GM19397 (cell line): ENCODE measurements at regions not wholly inside any gene's neighbourhood (a gene's known extent, or its start where the extent isn't known, plus 50 kb on each side); places are given as distances from the start of the nearest gene placed in this dataset.
A peak's percentile ranks its signal among the peaks of the same experiment; 100 is the strongest.

Experiments
- ATAC-seq: cut with Tn5 transposase; IDR thresholded peaks from one replicate; pipeline ENCODE4 v1.9.1; 2021; ENCODE audit warnings: mild to moderate bottlenecking, moderate library complexity; ENCODE audit not compliant: unreplicated experiment

DNA sequence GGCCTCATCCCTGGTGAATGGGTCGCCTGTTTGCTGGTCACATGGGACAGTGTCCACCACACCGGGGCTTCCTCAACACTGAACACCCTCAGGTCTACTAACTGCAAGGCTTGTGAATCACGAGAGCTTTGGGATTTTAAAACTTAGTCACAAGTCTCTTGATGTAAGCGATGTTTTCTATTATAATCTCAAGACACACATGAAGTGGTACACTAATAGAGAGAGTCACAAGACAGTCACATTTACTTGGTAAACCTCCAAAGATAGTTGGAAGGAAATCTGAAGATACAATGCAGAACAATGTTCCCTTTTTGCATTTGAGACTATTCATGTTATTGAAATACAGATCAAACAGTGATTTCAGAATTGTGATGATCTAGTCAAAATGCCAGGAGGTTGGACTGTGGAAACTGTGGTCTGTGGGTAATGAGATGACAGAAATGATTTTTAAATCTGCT lies 233.1 kb upstream of the KLF6 start:
- ATAC-seq: no peak

DNA sequence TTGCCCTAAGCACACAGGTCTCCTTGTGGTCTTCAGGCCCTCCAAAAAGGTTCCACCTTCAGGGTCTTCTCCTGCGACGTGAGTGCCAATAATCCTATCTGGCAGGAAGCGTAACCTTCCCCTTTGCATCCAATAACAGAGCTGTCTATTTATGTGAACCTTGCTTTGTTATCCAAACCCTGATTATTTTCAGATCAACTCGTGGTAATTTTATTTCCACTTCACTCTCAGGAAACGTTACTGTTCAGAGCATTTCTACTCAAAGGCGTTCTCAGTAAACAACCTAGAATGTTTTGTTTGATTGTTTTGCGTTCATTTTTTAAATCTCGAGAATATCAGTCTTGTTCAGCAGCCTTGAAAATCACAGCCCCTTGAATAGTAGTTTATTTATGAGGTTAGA lies 232.3 kb upstream of the KLF6 start:
- no peak for ATAC-seq

DNA sequence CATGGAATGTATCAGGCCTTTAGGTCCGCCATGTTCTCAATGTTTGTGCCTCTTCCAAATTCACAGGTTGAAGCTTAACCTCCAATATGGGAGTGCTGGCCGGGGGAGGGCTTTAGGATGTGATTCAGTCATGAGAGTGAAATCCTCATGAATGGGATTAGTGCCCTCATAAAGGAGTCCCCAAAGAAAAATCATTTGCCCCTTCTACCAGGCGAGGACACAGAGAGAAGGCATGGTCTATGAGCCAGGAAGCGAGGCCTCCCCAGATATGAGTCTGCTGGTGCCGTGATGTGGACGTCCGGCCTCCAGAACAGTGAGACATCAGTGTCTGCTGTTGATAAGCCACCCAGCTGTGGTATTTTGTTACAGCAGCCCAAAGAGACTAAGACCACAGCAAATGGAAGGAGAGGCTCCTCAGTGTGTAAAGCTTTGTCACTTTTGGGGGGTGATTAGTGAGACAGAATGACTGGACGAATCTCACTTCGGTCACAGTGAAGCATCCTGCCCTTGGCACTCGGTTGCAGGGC lies 231.3 kb upstream of the KLF6 start:
- ATAC-seq: no peak

DNA sequence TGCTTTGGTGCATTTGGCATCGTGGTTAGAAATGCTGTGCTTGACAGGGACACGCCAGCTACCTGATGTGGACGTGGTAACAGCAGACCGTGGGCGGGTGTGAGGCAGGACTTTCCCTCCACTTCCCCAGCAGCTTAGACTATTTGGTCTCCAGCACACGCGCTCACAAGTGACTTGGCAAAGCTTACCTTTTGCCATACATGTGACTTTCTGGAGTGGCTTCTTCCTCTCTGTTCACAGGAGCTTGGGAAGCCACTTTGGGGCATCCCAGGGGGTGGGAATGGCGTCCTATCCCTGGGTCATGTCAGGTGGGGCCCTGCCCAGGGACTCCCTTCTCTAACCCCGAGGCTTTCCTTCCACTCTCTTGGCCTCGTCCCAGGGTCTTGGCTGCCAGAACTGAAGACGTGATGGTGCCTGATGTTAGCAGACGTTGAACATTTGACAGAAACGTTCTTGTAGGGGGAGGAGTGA lies 228.7 kb upstream of the KLF6 start:
- peak; percentile 68 for ATAC-seq

DNA sequence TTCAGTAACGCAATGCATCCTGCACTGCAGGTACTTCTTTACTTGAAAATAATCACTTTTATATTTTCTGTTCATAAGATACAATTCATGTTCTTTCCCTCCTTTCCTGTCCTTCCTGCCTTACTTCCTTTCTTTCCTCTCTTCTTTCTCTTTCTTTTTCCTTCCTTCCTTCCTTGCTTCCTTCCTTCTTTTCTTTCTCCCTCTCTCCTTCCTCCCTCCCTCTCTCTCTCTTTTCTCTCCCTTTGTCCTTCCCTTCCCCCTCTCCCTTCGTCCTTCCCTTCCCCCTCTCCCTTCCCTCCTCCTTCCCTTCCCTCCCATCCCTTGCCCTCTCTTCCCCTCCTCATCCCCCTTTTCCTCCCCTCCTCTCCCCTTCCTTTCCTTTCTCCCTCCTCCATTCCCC lies 227.8 kb upstream of the KLF6 start:
- ATAC-seq: no peak

DNA sequence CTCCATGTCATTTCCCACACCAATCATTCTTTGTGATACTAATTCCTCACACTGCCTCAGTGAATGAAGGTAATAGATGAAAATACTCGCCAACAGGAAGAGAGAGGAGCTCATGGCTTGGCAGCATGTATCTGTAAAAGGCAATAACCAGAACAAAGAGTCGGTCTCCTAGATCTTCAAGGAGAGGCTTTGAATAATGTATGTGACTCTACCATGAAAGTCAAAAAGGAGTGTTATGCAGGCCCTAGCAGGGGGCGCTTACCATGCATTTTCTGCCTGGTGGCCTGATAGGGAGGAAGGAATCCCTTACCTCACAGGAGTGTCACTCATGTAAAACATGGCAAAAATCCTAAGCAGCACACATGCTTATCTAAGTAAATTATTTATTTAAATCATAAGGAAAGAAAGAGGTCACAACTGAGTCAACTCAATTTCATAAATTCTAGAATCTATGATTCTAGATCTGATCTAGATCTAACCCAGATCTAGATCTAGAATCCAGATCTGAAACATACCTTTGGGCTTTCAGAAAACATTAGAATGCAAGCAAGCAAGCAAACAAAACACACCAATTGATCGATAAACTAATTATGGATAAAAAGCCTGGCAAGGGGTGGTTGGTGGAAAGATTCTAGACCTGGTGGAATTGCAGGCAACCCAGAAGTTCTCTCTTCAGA lies 226.3 kb upstream of the KLF6 start:
- ATAC-seq: no peak

DNA sequence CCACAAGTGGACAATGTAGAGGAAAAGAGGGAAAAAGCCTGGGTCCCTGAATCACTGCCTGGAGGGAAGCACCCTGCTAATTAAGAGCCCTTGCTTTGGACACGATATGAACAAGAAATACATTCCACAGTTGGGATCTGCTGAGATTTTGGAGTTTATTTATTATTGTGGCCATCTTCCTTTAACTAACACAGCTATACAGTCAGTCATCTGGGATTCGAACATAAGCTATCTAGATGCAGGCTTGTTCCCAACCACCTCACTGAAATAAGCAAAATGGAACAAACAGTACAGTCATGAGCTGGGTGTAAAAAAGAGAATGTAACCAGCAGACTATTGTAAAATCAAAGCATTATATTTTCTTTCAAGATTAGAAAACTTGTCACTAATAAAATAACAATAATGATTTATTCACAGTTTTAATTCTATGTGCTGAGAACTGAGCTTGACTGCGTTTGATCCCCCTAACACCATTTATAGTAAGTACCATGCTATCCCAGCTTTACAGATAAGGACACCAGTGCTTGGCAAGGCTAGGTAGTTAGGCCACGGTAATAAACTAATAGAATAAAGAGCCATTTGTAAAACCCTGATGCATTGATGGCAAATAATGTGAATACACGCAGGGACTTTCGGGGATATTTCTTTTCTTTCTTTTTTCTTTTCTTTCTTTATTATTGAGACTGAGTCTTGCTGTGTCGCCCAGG lies 223.8 kb upstream of the KLF6 start:
- no peak for ATAC-seq

DNA sequence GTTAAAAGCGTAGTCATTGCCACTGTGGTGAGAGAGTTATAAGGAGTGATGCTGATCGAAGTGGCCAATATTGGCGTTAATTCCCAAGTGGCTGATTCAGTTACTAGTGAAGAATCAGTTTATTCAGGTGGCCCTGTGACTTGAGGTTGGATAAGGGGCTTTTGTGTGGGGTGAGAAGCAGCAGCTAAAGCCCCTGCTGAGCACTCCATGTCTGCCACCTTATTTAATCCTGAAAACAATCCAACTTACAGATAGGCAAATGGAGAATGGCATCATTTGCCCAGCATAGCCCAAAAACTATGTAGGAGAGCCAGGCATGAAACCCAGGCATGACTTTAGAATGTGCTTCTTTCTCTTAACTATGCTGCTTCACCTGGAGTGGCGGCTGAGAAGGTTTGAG lies 222.8 kb upstream of the KLF6 start:
- no peak for ATAC-seq

DNA sequence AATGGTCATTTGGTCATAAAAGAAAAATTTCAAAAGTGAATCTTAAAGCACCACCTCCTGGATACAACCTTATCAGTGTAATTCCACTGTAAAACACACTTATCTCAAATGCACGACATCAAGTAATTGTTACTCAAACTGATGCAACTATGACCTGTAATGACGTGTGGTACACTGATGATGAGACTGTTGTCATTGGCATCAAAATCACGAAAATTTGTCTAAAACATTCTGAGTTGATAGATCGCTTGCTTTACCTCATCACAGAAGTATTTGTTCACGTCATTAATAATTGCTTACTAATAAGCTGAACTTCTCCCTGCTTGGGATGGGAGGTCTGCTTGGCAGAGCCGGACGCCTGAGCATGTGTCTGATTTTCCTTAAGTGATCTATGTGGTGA lies 221.8 kb upstream of the KLF6 start:
- no peak for ATAC-seq

DNA sequence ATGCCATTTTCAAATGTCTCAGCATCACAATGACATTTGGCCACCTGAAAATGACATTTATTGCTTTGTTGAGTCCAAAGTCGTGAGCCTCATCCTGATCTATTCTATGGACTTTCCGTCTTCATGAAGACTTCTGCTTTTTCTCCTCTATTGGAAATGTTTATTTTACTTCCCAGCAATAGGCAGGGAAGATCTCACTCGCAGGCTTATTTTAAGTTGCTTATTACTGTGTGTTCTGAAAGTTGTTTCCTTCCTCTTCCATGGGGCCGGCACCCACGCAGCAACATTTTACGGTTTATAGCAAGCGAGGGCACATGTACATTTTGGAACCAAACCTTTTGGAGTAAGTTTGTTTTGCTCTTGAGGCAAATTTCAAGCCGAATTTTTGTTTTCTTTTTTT lies 221.0 kb upstream of the KLF6 start:
- ATAC-seq: no peak

DNA sequence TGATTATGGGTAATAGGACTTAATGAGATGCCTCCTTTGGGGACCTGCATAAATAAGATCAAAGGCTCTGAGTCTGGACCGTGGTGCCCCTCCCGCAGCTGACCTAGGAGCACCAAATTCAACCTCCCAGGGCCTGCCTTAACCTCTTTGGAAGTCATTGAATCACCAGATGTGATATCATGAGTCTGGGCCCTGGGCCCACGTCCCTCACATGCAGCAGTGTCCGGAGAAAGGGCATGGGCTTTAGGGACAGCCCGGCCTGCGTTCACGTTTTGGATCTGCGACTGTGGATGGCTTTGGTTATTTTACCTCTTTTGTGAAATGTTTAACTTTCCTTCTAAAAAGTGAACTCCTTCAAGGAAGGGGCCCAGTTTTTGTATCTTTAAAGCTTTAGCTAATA lies 220.0 kb upstream of the KLF6 start:
- no peak for ATAC-seq

DNA sequence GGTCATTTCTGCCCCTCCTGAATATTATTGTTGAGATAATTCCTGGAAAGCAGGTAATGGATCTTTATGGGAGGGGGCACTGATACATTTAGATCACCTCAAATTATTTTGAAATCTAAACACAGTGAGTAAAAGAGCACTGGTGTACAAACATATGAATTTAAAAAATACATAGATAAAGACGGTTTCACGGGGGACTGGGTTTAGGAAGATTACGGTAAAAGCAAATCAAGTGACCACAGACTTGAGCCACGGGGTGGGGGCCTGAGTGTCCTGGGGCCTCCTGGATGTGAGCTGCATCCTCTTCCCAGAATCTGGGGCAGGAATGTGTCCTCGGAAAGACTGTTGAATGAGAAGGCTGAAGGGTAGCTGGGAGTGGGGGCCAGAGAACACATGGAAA lies 219.1 kb upstream of the KLF6 start:
- ATAC-seq: no peak

DNA sequence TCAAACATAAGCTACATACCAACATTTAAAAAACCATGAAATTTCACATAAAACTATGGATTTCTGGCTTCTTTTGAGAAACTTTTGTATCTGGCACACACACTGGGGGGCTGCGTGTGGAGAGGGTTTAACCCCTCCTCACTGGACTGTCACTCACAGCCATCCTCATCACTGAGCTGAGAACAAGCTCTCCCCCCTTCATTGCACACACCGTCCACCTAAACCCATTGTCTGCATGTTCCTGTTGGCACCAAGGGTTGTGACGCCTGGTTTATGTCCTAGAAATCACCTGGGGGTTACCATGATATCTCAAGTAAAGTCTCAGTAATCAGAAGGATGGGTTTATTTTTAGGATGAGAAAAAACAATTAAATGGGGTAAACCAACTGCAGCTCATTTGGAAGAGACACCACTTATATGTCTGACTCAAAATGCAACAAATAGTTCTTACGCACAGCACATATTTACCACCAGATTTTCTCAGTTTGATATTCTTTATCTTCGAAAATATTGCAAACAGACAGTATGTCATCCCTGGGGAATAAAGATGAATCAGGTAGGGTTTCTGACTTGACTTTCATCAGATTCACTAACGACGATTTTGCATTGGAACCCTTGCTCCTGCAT lies 218.5 kb upstream of the KLF6 start:
- ATAC-seq: no peak

DNA sequence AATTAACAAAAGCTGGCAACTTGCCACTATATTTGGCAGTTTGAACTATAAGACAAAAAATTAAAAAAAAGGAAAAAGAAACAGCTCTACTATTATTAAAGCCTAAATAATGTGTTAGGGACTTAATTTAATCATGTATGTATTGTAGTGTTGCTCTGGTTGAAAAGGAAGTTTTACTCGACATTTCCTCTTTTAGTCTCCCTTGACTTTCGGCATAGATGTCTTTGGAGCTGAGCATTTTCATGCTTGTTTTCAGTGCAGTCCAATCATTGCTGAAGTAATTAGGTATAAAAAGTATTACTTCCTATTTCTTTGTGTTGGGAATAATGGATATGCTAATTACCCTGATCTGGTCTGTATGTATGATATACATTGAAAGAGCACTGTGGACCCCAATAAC lies 216.8 kb upstream of the KLF6 start:
- no peak for ATAC-seq

DNA sequence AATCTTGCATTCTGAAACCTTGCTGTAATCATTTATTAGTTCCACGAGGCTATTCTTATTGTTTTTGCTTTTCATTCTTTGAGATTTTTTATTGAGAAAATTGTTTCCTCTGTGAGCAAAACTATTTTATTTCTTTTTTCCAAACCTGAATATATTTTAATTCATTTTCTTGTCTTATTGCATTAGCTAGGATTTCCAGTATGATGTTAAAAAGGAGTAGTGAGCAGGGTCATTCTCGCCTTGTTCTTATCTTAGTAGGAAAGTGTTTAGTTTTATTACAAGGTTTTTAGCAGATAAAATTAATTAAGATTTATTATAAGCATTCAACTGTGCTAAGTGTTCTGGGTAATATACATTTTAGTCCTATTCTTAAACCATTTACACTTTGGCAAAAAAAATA lies 214.6 kb upstream of the KLF6 start:
- ATAC-seq: no peak

DNA sequence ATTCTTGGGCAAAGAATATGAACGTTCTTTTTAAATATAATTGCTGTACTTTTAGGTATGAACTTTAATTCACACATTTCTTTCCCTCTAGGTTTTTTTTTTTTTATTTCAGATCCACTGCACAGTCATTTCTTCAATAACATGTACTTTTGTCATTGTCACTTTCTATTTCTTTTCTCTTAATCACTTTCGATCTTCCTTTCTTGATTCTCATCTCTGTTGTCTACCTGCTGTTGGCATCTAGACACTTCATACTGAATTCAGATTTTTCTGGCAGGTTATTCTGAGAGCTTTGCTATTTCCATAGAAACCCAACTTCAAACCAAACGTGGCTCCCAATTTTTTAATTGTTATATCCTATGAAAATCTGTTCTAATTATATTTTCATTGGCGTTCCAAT lies 211.7 kb upstream of the KLF6 start:
- ATAC-seq: no peak

DNA sequence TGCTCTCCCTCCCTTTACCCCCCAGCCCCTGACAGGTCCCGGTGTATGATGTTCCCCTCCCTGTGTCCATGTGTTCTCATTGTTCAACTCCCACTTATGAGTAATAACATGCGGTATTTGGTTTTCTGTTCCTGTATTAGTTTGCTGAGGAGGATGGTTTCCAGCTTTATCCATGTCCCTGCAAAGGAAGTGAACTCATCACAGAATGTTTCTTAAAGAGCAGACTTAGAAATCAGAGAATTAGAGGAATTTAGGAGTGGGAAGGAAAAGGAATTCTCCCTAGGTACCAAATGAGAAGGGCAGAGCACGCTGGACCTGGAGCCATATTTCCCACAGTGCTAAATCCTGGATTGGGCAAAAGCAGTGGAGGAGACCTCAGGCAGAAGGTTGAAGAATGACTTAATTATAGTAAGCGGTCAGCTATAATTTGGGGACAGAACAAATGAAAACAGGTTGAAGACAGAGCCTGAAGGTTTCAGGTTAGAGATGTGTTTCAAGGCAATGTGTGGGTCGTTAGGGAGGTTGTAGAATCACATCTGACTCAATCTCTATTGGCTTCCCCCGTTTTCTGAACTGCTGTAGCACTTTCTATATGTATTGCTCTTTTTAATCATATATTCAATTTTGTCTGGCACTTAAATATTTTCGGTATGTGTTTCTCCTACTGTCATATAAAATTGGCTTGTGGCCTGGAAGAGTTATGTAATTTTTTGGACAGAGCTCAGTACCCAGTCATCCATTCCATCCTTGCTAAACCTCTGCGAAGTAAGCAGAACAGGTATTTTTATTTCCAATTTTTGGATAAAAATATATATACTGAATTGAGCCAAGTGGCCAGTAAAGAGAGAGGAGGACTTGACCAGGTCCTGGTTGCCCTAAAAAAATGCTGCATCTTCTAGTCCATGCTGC lies 210.5 kb upstream of the KLF6 start:
- no peak for ATAC-seq

DNA sequence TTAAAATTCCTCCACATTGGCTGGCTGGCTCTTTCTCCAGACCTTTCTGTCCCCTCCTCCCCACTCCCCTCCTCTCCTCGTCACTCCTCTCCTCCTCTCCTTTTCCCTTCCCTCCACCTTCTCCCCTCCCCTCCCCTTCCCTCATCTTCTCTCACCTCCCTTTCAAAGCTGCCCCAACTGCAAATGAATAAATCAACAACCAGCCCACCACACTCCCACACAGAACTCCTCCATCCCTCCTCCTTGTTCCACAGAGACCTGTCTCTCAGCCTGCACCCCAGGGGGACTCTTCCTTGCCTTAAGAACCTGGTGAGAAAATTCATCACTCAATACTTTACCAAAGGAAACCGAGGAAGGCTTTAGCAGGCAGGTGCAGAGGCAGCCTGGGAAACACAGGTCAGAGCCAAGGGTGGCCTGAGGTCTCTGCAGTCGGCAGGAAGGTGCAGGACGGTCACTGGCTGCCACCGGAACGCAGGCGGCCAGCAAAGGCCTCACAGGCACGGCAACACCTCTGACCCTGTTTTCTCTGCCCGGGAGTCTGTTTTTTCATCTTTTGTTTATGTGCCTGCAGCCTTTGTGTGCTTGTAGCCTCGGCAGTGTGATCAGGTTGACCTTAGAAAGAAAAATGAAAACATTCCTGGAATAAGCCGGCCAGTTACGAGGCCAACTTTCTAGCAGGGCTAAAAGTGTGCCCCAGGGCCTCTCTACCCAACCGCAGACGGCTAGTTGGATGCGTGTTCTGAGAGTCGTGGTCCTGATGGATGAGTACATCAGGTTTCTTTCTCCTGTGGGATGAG lies 207.6 kb upstream of the KLF6 start:
- ATAC-seq: no peak

DNA sequence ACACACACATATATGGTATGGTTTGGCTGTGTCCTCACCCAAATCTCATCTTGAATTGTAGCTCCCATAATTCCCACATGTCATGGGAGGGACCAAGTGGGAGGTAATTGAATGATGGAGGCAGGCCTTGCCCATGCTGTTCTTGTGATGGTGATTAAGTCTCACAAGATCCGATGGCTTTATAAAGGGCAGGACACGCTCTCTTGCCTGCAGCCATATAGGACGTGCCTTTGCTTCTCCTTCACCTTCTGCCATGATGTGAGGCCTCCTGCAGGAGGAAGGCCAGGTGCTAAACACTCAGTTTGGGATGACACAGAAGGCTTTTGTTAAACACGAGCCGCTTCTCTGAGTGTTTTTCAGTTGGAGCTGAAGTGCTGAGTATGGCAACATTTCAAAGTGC lies 205.3 kb upstream of the KLF6 start:
- ATAC-seq: no peak
